NCI-H1417 treated with DMSO at 0.1 percent for 48 hours (cell line): ENCODE measurements at regions not wholly inside any gene's neighbourhood (a gene's known extent, or its start where the extent isn't known, plus 50 kb on each side); places are given as distances from the start of the nearest gene placed in this dataset.

Source experiments
- DNase-seq: peaks from one replicate; lab custom pipeline; 2025; lab: John Stamatoyannopoulos, UW

GRCh38 chr2:238790126-238790832 lies 57.6 kb upstream of the TWIST2 start:
- DNase-seq = no peak

DNA sequence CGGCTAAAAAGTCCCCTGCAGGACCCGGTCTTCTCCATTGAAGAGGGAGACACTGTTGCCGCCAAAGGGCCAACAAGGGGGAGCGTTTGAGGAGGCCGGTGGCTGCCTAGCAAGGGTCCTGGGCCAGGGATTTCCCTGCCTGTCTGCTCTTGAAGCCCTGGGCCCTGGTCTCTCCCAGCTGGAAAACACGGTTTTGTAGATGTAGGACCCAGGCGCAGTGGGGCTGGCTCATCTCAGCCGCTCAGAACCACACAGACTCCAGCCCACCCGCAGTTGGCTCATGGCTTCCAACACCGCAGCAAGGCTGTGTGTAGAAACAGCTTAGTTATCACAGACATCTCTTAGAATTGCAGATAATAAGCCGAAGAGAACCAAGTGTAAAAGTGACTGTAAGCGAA lies 57.1 kb upstream of the TWIST2 start:
- no peak for DNase-seq

DNA sequence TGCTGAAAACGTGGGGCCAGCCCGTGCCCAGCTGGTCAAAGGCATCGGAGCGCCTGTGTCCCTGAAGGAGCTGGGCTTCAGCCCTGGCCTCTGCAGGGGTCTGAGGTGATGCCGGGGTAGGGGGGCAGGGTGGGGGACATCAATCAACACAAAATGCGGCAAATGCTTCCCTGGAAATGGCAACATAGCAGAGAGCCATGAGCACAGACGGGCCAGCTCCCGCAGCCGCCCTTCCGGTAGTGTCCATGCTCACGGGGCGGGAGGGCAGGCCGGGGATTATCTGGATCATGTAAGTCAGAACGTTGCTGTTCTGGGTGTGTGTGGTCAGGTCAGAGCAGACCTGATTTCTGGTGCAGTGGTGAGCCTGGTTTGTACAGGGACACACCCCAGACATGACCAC lies 56.5 kb upstream of the TWIST2 start:
- DNase-seq = no peak

- DNase-seq = no peak
Measured at GRCh38 chr2:238793306-238793705, 54.6 kb upstream of the TWIST2 start.

DNA sequence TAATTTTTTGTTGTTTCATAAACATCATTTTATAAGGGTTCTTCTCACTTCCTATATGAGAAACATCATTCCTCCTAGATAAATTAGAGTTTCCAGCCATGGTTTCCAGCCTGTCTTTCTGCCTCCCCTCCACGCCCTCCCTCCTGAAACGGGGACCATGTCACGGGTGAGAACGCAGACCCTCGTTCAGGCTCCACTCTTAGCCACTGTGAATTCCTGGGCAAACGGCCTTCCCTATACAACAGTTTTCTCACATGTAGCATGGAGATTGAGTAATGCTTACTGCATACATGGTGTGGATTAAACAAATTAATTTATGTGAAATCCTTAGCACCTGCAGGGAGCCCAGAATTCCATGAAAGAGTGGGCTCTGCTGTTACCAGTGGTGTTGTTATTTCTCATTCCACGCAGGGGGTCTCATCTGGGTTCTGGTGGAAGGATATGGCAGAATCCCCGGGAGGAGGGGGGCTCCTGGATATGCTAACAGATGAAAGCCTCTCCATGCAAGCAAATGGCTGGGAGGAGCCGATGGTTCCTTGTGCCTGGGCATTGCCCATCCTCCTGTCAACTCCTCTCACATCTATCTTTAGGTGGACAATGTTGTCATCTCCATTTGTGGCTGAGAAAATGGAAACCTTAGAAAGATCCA lies 54.0 kb upstream of the TWIST2 start:
- DNase-seq = no peak

- no peak for DNase-seq
Measured at GRCh38 chr2:238796223-238796885, 51.5 kb upstream of the TWIST2 start.

GRCh38 chr2:238797537-238797936 lies 50.3 kb upstream of the TWIST2 start:
- no peak for DNase-seq
